GM12873 (cell line): ENCODE measurements at regions not wholly inside any gene's neighbourhood (a gene's known extent, or its start where the extent isn't known, plus 50 kb on each side); places are given as distances from the start of the nearest gene placed in this dataset.

Experiments used
- TF ChIP-seq, protein P1 (sequence below): IDR thresholded peaks from 2 replicates; pipeline ENCODE4 v1.5.1; 2012; ENCODE audit warnings: low read depth, mild to moderate bottlenecking, moderate library complexity, low read length, control low read depth; ENCODE audit not compliant: insufficient read depth; ENCODE audit errors: missing control alignments

DNA sequence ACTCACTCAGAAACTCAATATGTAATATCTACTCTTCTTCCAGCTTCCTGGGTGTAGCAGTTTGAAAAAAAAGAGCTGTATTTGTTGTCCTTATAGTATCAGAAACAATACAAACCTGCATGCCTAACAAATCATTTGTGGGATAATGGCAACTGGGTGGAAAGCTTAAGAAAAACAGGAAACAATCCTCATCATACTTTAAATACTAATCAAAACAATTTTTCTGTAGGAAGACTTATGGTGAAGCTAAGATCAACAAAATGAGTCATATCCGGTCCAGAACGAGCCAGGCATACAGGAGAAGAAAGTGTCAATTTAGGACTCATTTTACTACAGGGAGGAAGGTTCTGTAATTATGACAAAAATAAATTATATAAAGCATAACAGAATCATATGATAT lies 181.8 kb upstream of the ADGRL4 start:
- TF ChIP-seq, protein P1, sequence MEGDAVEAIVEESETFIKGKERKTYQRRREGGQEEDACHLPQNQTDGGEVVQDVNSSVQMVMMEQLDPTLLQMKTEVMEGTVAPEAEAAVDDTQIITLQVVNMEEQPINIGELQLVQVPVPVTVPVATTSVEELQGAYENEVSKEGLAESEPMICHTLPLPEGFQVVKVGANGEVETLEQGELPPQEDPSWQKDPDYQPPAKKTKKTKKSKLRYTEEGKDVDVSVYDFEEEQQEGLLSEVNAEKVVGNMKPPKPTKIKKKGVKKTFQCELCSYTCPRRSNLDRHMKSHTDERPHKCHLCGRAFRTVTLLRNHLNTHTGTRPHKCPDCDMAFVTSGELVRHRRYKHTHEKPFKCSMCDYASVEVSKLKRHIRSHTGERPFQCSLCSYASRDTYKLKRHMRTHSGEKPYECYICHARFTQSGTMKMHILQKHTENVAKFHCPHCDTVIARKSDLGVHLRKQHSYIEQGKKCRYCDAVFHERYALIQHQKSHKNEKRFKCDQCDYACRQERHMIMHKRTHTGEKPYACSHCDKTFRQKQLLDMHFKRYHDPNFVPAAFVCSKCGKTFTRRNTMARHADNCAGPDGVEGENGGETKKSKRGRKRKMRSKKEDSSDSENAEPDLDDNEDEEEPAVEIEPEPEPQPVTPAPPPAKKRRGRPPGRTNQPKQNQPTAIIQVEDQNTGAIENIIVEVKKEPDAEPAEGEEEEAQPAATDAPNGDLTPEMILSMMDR, result no peak

DNA sequence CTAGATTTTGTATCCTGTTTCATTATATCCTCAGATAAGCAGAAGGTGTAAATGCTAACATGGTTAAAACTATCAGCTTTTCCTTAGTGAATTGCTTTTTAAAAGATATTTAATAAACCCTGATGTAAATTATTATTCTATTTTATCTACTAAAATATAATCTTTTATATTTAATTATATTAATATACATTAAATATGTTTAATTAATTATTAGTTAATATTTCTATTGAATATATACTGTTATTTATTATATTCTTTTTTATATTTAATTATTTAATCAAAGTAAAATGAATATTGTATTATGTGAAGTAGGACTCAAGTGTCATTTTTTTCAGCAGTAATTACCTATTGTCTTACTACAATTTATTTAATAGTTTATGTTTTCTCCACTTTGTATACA lies 179.7 kb upstream of the ADGRL4 start:
- TF ChIP-seq, protein P1, result no peak

DNA sequence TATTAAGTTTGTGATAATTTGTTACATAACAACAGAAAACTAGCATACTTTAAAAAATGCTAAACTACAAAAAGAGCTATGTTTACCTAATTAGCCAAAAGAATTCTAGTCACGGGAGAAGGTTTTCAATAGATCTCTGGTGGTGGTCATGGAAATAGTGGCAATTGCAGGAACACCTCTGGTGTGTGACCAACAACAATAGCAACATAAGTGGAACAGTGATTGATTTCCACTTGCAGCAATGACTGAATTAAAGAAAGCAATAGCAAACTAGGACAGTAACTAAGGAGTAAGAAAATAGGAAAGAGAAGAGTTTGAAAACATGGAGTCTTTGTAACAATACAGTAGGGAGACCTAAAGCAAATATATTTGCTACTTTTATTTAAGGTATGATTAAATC lies 171.3 kb upstream of the ADGRL4 start:
- TF ChIP-seq, protein P1, result no peak

DNA sequence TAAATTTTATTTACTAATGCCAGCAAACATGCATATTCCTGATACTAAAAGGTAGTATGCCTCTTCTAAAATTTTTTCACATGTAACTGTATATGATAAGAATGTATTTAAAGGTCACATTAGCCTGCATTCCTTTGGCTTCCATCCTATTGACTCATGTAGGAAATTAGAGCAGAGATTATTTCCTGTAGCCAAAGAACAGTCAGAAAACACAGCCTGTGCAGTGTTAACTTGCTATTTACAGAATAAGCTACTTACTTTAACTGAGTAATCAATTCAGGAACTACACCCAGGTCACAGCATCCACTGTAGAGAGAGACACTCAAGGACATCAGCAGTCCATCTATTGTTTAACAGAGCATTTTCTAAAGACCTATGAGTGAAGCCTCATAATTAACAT lies 154.5 kb upstream of the ADGRL4 start:
- TF ChIP-seq, protein P1, result no peak

DNA sequence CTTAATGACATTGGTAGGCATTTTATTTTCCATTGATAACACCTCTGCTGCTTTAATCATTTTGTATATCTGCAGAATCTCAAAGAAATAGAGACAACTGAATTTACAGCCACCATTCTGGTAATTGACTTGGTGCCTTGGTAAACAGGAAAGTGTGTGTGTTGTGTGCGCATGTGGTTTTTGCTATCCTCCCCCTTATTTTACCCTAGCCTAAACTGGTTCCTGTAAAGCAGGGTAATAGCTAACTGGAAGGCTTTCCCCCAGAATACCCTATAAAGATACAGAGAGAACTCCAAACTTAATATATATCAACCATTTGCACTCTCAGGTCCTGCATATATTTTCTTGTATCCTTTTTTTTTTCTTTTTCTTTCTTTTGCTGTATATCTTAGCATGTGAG lies 149.5 kb upstream of the ADGRL4 start:
- TF ChIP-seq, protein P1, result no peak

DNA sequence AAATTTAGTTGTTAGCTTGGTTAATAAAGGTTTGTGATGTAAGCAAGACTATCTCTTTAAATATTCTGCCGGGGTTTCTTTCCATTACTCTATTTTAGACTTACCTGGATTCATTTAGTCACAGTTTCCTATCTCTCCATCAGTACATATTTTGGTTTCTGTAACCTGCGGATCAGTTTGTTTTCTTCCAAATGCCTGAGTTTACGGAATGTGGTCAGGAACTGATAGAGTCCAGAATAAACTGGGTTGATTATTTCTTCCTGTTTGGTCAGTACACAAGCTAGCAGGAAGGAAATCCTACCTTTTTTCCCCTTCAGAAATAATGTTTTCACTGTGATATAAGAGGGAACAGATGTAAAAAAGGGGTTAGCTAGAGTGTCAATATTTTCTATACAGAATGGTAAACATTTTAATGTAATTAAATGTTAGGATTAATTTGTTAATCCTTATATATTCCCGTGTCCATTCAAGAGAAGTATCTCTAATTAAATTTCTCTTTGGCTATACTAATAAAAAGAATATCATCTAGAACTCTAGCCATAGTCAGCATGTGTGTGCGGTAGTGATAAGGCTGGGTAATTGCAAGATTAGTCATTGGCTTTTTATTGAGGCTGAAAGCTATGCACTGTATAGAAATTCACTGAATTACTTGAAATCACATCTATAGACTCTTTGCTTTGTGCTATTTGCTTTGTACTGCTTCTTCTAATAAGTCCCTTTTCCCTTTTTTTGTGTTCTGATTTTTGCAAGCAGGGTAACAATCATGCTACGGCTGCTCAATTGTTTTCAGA lies 144.7 kb upstream of the ADGRL4 start:
- TF ChIP-seq, protein P1, result no peak

DNA sequence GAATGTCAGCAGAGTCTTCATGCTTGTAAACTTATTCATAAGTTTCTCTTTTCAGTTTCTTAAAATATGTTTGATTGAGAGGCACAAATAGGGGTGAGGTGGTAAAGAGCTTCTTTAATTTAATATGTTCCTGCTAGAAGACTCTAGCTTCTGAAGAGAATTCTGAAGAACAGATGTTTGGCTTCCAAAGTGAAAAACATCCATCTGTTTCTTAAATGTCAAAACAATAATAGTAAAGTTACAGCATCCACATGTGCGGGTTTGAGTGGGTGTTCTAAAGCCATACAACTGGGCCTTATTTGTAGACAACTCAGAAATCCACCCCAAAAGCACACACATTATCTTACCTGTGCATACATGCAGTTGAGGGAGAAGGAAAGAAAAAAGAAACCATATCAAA lies 144.0 kb upstream of the ADGRL4 start:
- TF ChIP-seq, protein P1, result no peak
